PC-9 (cell line): ENCODE measurements at regions not wholly inside any gene's neighbourhood (a gene's known extent, or its start where the extent isn't known, plus 50 kb on each side); places are given as distances from the start of the nearest gene placed in this dataset.

Experiments used
- BruUV-seq: library from RNA; stranded (reverse); fragments of 400-500 nt; replicated peaks from 2 replicates; lab custom pipeline; 2021; lab: Mats Ljungman, UMichigan
- CTCF ChIA-PET: fragments of 300-600 bp; sonication (Branson Sonifier 250); formaldehyde crosslinking; loops from one replicate; lab custom pipeline; 2022; ENCODE audit warnings: antibody characterized with exemption; lab: Charles Lee
- POLR2A ChIA-PET: fragments of 300-600 bp; sonication (Branson Sonifier 250); formaldehyde crosslinking; loops from one replicate; lab custom pipeline; 2022; ENCODE audit warnings: antibody characterized with exemption; ENCODE audit not compliant: unreplicated experiment; lab: Charles Lee
- DNase-seq, 2 experiments: peaks; one replicate each; pipeline versions ENCODE4 v3.0.0 to v3.0.0-alpha.2; 2015 to 2022; ENCODE audit warnings: mixed read lengths in 1 of 2
- H2AFZ ChIP-seq: fragments of 200-600 bp; sonication (generic); 2 replicates; pipeline ENCODE4 v1.8.1; 2017; ENCODE audit warnings: antibody characterized with exemption
- H3F3A ChIP-seq: fragments of 200-600 bp; sonication (generic); 2 replicates; pipeline ENCODE4 v1.8.1; 2017; ENCODE audit warnings: antibody characterized with exemption, mild to moderate bottlenecking, low read depth; ENCODE audit not compliant: insufficient read depth
- H3K27ac ChIP-seq: fragments of 200-600 bp; sonication (generic); 2 replicates; pipeline ENCODE4 v1.6.1; 2016; ENCODE audit warnings: mixed run types
- H3K27me3 ChIP-seq: fragments of 200-600 bp; sonication (generic); 2 replicates; pipeline ENCODE4 v1.6.1; 2016; ENCODE audit warnings: low read depth, mixed run types; ENCODE audit not compliant: insufficient read depth
- H3K36me3 ChIP-seq: fragments of 200-600 bp; sonication (generic); 2 replicates; pipeline ENCODE4 v1.6.1; 2016; ENCODE audit warnings: low read depth, mixed run types
- H3K4me1 ChIP-seq: fragments of 200-600 bp; sonication (generic); replicated peaks from 2 replicates; pipeline ENCODE4 v1.6.1; 2016; ENCODE audit warnings: mixed run types; ENCODE audit not compliant: insufficient read depth
- H3K4me2 ChIP-seq: fragments of 200-600 bp; sonication (generic); 2 replicates; pipeline ENCODE4 v1.6.1; 2017; ENCODE audit warnings: mixed run types
- H3K4me3 ChIP-seq: fragments of 200-600 bp; sonication (generic); 2 replicates; pipeline ENCODE4 v1.6.1; 2016; ENCODE audit warnings: mixed run types
- H3K79me2 ChIP-seq: fragments of 200-600 bp; sonication (generic); 2 replicates; pipeline ENCODE4 v1.6.1; 2017; ENCODE audit warnings: low read depth, mixed run types
- H3K9me2 ChIP-seq: fragments of 200-600 bp; sonication (generic); 2 replicates; pipeline ENCODE4 v1.8.1; 2017; ENCODE audit warnings: mild to moderate bottlenecking; ENCODE audit not compliant: insufficient read depth
- H3K9me3 ChIP-seq: fragments of 200-600 bp; sonication (generic); 2 replicates; pipeline ENCODE4 v1.8.1; 2016; ENCODE audit warnings: low read depth; ENCODE audit not compliant: insufficient read depth
- H4K20me1 ChIP-seq: fragments of 200-600 bp; sonication (generic); 2 replicates; pipeline ENCODE4 v1.8.1; 2017; ENCODE audit not compliant: insufficient read depth
- CTCF ChIP-seq: fragments of 200-600 bp; sonication (generic); conservative IDR thresholded peaks from 2 replicates; pipeline ENCODE4 v1.6.1; 2017; ENCODE audit warnings: mixed run types, antibody characterized with exemption, mild to moderate bottlenecking, moderate library complexity
- EZH2 ChIP-seq: fragments of 200-600 bp; sonication (generic); IDR thresholded peaks from 2 replicates; pipeline ENCODE4 v1.8.0; 2017; ENCODE audit warnings: antibody characterized with exemption, low read depth
- intact Hi-C: fragments of 100-400 bp; cut with micrococcal nuclease; formaldehyde crosslinking; loops from one replicate; pipeline ENCODE4 v1.10.0; 2022; ENCODE audit not compliant: unreplicated experiment

GRCh38 chr11:116394022-116394421, 378.8 kb downstream of the BUD13 start:
- H3K27ac ChIP-seq = no peak overlapping the region
- no peak for TF ChIP-seq EZH2
- no peak for TF ChIP-seq CTCF

GRCh38 chr11:116390963-116391362, 381.8 kb downstream of the BUD13 start:
- no peaks in the 10 kb centered on the region for H3K9me2 ChIP-seq
- intact Hi-C loops = no loop called here
- ChIA-PET POLR2A (no interaction called here), CTCF (no interaction called here)
- no peaks in the 10 kb centered on the region for H3K9me3 ChIP-seq
- no peak for TF ChIP-seq EZH2
- no peak for TF ChIP-seq CTCF
- H3K36me3 ChIP-seq = no peaks in the 10 kb centered on the region
- H3K27me3 ChIP-seq = peaks cover 45% of the 10 kb centered on the region; the same call in 1 of the 2 replicates
- H3K79me2 ChIP-seq = no peaks in the 10 kb centered on the region
- no TSS peak for BruUV-seq
- no peak overlapping the region for H2AFZ ChIP-seq
- H3K4me2 ChIP-seq = no peak overlapping the region
- H3K4me3 ChIP-seq = no peak overlapping the region
- H3F3A ChIP-seq = no peaks in the 10 kb centered on the region
- no peak for DNase-seq
- no peaks in the 10 kb centered on the region for H3K4me1 ChIP-seq
- no peaks in the 10 kb centered on the region for H4K20me1 ChIP-seq
- H3K27ac ChIP-seq = no peak overlapping the region

More at GRCh38 chr11:116394022-116394421, 378.8 kb downstream of the BUD13 start:
- no peaks in the 10 kb centered on the region for H3K4me1 ChIP-seq
- CTCF ChIA-PET = no interaction called here
- no TSS peak for BruUV-seq
- no peaks in the 10 kb centered on the region for H3K79me2 ChIP-seq
- intact Hi-C loops = no loop called here
- H3K4me3 ChIP-seq = no peak overlapping the region
- H4K20me1 ChIP-seq = 0 out of 2 replicates have a peak, but pooled peaks cover 4% of the 10 kb centered on the region
- H3K9me3 ChIP-seq = no peaks in the 10 kb centered on the region
- no peaks in the 10 kb centered on the region for H3K36me3 ChIP-seq
- no peaks in the 10 kb centered on the region for H3F3A ChIP-seq
- H2AFZ ChIP-seq = no peak overlapping the region
- no peak for DNase-seq
- POLR2A ChIA-PET = no interaction called here
- peaks cover 19% of the 10 kb centered on the region; the same call in 1 of the 2 replicates for H3K27me3 ChIP-seq
- H3K4me2 ChIP-seq = no peak overlapping the region
- no peaks in the 10 kb centered on the region for H3K9me2 ChIP-seq

- H3K4me1 ChIP-seq = no peaks in the 10 kb centered on the region
- intact Hi-C loops = no loop called here
- no peaks in the 10 kb centered on the region for H3K79me2 ChIP-seq
- H4K20me1 ChIP-seq = no peaks in the 10 kb centered on the region
- BruUV-seq = no TSS peak
- H3K36me3 ChIP-seq = no peaks in the 10 kb centered on the region
- no peak overlapping the region for H3K4me2 ChIP-seq
- H3K27me3 ChIP-seq = peaks cover 68% of the 10 kb centered on the region
- H3K9me3 ChIP-seq = no peaks in the 10 kb centered on the region
- H3K27ac ChIP-seq = no peak overlapping the region
- H2AFZ ChIP-seq = no peak overlapping the region
- no peak for TF ChIP-seq EZH2
- no peak for TF ChIP-seq CTCF
- ChIA-PET POLR2A (no interaction called here), CTCF (no interaction called here)
- H3K4me3 ChIP-seq = no peak overlapping the region
- no peak for DNase-seq
- H3K9me2 ChIP-seq = no peaks in the 10 kb centered on the region
- H3F3A ChIP-seq = no peaks in the 10 kb centered on the region
Observed at GRCh38 chr11:116388146-116388545, 384.6 kb downstream of the BUD13 start.
